H1 (cell line): ENCODE measurements at regions not wholly inside any gene's neighbourhood (a gene's known extent, or its start where the extent isn't known, plus 50 kb on each side); places are given as distances from the start of the nearest gene placed in this dataset.

Experiments
- KDM1A ChIP-seq: fragments of 200-600, 300-600 bp; sonication (generic); IDR thresholded peaks from 2 replicates; pipeline ENCODE4 v1.7.1; 2016; ENCODE audit warnings: mild to moderate bottlenecking, low read length, borderline replicate concordance
- KDM4A ChIP-seq: IDR thresholded peaks from one replicate; pipeline ENCODE4 v1.7.1; 2012; ENCODE audit warnings: low read depth, mild to moderate bottlenecking, moderate library complexity, low read length, inconsistent platforms; ENCODE audit not compliant: severe bottlenecking
- RFX5 ChIP-seq: IDR thresholded peaks from 2 replicates; pipeline ENCODE4 v1.6.1; 2011; ENCODE audit warnings: low read depth, low read length, improper control_type of control experiment, borderline replicate concordance

GRCh38 chr2:38436227-38436664, 59.2 kb upstream of the ATL2 start (continued):
- TF ChIP-seq RFX5 (no peak), KDM4A (no peak), KDM1A (no peak)
